Stimulated activated CD8-positive, alpha-beta memory T cell treated with anti-CD3 and anti-CD28 coated beads, Interleukin-15, amount 100 ng/mL, for 4 hours (primary cell): ENCODE measurements at regions not wholly inside any gene's neighbourhood (a gene's known extent, or its start where the extent isn't known, plus 50 kb on each side); places are given as distances from the start of the nearest gene placed in this dataset.

Source experiments
- DNase-seq, 2 donors: peaks; one replicate each; pipeline ENCODE4 v3.0.0-alpha.2; 2020; ENCODE audit warnings: low read depth in 2 of 2

DNA sequence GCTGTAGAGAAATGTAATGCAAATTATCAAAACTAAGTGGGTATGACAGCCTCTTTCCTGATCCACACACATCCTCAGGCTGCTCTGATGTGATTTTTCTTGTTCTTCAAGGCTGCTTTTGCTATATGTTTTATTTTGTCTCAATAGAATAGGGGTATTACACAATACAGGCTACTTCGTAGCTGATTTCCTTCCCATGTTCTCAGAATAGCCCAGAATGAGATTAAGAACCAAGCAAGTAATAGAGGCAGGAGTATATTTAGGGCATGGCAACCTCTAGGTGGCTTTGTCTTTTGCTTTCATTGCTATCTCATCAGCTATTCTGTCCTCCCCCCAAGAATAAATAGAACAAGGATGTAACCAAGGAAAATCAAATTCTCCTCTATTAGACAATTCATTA is 241.8 kb downstream of the ALDH8A1 start:
- no peak for DNase-seq

GRCh38 chr6:134707342-134708031 is 242.4 kb downstream of the ALDH8A1 start:
- no peak for DNase-seq

DNA sequence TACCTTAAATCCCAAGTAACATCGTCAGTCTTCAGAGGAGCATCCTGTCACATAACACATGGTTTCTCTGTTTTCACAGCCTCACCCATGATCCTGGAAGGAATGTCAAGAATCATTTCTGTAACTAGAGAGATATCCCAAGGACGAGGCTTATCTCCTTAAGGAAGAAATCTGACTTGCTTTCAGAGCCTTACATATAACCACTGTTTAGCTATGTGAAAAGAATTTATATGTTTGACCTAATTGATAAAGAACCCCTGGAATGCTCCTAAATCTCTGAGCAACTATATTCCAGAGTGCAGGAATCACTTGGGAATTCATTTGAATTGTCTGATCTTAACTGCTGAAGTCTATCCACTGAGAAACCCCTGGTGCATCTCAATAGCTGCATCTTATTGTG is 243.1 kb downstream of the ALDH8A1 start:
- DNase-seq: no peak

DNA sequence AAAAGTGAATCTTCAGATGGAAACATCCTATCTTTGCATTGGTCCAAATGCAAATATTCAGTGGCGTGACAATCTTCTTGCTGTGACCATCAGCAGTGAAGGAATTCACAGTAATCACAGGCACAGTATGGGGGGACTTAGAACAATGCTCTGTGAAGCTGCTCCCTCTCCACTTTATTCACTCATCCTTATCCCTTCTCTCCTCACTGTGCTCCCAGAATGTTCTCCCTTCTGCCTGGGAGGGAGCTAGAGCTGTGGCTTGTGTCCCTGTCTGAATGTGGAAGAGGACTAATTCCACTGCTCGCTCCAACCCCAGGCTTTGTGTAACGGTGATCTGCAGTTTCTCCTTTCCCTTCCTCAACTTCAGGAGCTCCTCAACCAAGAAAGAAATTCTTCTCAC is 243.7 kb downstream of the ALDH8A1 start:
- no peak for DNase-seq

- no peak for DNase-seq
Measured at GRCh38 chr6:134703206-134703605, 246.7 kb downstream of the ALDH8A1 start.

DNA sequence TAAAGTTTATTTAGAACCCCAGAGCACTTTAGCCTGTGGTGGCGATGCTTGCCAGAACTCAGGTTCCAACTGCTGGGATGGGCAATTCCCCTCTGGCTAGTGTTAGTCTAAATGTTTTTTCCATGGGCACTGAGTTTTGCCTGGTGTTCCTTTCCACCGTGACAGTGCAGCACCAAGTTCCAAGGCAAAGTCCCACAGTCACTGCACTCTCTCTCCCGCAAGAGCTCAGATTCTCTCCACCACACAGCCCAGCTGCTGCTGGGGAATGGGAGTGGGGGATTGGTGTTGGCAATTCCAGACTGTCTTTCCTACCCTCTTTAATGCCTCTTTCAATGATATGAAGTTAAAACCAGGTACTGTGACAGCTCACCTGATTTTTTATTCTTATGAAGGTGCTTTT is 247.6 kb downstream of the ALDH8A1 start:
- no peak for DNase-seq

GRCh38 chr6:134701301-134701700 is 248.6 kb downstream of the ALDH8A1 start:
- no peak for DNase-seq

DNA sequence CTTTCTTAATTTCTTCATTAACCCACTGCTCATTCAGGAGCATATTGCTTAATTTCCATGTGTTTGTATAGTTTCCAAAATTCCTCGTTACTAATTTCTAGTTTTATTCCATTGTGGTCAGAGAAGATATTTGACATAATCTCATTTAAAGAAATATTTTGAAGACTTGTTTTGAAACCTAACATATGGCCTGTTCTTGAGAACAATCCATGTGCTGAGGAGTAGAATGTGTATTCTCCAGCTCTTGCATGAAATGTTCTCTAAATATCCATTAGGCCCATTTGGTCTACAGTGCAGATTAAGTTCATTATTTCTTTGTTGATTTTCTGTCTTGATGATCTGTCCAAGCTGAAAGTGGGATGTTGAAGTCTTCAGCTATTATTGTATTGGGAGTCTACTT is 251.7 kb downstream of the ALDH8A1 start:
- DNase-seq: no peak

DNA sequence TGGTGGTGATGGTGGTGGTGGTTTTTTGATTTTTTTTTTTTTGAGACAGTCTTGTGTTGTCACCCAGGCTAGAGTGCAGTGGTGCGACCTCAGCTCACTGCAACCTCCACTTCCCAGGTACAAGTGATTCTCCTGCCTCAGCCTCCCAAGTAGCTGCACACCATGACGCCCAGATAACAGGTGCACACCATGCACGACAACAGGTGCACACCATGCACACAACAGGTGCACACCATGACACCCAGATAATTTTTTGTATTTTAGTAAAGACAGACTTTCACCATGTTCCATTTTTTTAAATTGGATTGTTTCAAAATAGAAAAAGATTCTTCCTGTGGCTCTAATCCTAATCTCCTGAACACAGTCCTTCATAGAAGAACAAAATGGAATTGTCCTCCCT is 257.9 kb downstream of the ALDH8A1 start:
- DNase-seq: no peak

- DNase-seq: no peak
Measured at GRCh38 chr6:134691180-134691579, 258.7 kb downstream of the ALDH8A1 start.

- DNase-seq: no peak
Measured at GRCh38 chr6:134690048-134690447, 259.9 kb downstream of the ALDH8A1 start.

DNA sequence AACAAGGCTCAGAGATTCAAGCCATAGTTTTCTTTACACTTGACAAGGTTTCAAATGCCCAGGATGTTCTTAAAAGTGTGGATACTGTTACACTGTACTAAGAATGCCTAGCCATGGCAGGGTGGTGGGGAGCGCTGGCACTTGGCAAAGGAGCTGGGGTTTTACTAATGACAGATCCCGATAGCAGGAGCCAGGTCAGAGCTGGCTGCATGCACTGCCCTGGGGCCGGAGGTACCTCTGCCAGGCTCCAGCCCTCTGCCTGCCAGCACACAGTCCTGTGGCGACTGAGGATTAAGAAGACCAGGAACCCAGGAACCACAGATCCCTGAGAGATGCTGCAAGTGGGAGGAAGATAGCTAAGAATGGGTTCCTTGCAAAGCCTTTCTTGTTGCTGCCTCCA is 260.3 kb downstream of the ALDH8A1 start:
- DNase-seq: no peak

GRCh38 chr6:134689177-134689576 is 260.7 kb downstream of the ALDH8A1 start:
- no peak for DNase-seq

- no peak for DNase-seq
Measured at GRCh38 chr6:134686071-134686470, 263.8 kb downstream of the ALDH8A1 start.

GRCh38 chr6:134684423-134684795 is 265.5 kb downstream of the ALDH8A1 start:
- no peak for DNase-seq

DNA sequence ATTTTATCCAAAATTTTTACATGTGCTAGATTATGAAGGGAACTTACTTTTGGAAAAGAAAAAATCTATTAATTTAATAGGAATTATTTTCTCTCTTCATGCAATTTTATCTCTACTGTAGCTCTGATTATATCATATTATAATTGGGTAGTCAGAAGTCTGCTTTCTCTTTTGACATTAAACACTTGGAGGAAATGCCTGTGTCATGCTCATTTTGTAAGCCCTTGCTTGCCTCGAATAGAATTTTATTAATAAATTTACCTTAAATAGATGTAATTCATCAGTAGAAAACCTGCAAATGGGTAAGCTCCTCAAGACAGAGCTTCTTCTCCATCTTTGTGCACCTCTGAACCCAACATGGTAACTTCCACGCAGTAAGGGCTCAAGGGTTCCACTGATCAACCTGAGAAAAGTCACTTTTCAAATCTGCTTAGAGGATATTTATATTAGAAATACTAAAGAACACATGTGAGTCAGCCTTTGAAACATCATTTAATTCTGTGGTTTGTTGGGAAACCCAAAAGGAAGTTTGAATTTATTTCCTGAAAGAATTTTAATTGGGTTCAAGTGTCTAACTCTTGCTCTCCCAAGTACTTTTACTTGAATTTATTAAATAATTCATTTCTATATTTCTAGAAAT is 266.0 kb downstream of the ALDH8A1 start:
- no peak for DNase-seq

- no peak for DNase-seq
Measured at GRCh38 chr6:134680433-134680832, 269.5 kb downstream of the ALDH8A1 start.

GRCh38 chr6:134680021-134680420 is 269.9 kb downstream of the ALDH8A1 start:
- no peak for DNase-seq

DNA sequence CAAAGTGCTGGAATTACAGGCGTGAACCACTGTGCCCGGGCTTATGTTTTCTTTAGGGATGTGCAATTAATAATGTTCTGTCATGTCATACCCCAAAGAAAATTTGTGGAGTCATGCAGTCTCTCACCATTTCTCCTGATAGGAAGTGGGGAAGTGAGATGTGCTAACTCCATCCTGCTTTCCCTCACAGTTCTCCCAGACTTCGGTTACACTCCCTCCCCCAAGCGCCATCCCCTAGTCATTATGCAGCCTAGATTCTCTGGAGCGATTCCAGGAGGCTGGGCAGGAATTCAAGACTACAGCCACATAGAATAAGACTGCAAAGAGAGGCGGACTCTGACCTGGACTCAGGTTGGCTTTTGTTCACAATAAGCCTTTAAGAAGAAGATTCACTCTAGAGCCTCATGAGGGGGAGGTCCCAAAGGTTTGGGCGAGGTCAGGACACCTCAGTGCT is 271.4 kb downstream of the ALDH8A1 start:
- DNase-seq: no peak

GRCh38 chr6:134676307-134677281 is 273.3 kb downstream of the ALDH8A1 start:
- no peak for DNase-seq

- no peak for DNase-seq
Measured at GRCh38 chr6:134675110-134676054, 274.5 kb downstream of the ALDH8A1 start.
